ENCODE measurements at regions not wholly inside any gene's neighbourhood (a gene's known extent, or its start where the extent isn't known, plus 50 kb on each side); places are given as distances from the start of the nearest gene placed in this dataset.
A peak's percentile ranks its signal among the peaks of the same experiment; 100 is the strongest.

- no peak for DNase-seq
Measured at GRCh38 chr4:140809676-140810075, 53.5 kb upstream of the TBC1D9 start.

GRCh38 chr4:140808256-140808655 is 52.1 kb upstream of the TBC1D9 start:
- no peak for DNase-seq

GRCh38 chr4:140807491-140808252 is 51.5 kb upstream of the TBC1D9 start:
- DNase-seq, result peak; percentile 2

GRCh38 chr4:140806163-140806562 is 50.0 kb upstream of the TBC1D9 start:
- DNase-seq, result no peak
